H9 (cell line): ENCODE measurements at regions not wholly inside any gene's neighbourhood (a gene's known extent, or its start where the extent isn't known, plus 50 kb on each side); places are given as distances from the start of the nearest gene placed in this dataset.

Experiments
- DNase-seq: peaks from one replicate; pipeline ENCODE4 v3.0.0-alpha.2; 2017
- H2AFZ ChIP-seq: one replicate; pipeline ENCODE4 v1.6.1; 2013; ENCODE audit warnings: mild to moderate bottlenecking, low read length, control low read depth, moderate library complexity
- H2AK5ac ChIP-seq: 2 replicates; pipeline ENCODE4 v1.6.1; 2013; ENCODE audit warnings: low read length, control low read depth, mixed read lengths; ENCODE audit not compliant: insufficient read length
- H2BK120ac ChIP-seq: one replicate; pipeline ENCODE4 v1.6.1; 2013; ENCODE audit warnings: low read depth, mild to moderate bottlenecking, low read length, control low read depth, inconsistent platforms; ENCODE audit not compliant: poor library complexity, severe bottlenecking
- H2BK12ac ChIP-seq: 2 replicates; pipeline ENCODE4 v1.6.1; 2013; ENCODE audit warnings: low read length, control low read depth, mixed read lengths, low read depth; ENCODE audit not compliant: insufficient read length
- H2BK15ac ChIP-seq: 2 replicates; pipeline ENCODE4 v1.6.1; 2013; ENCODE audit warnings: low read depth, low read length, control low read depth
- H2BK20ac ChIP-seq: one replicate; pipeline ENCODE4 v1.6.1; 2013; ENCODE audit warnings: low read depth, mild to moderate bottlenecking, low read length, control low read depth, inconsistent platforms; ENCODE audit not compliant: poor library complexity, severe bottlenecking
- H2BK5ac ChIP-seq: 2 replicates; pipeline ENCODE4 v1.6.1; 2013; ENCODE audit warnings: low read length, control low read depth, mixed read lengths; ENCODE audit not compliant: insufficient read length
- H3K14ac ChIP-seq: 2 replicates; pipeline ENCODE4 v1.6.1; 2013; ENCODE audit warnings: low read length, control low read depth; ENCODE audit not compliant: insufficient read depth
- H3K18ac ChIP-seq: 2 replicates; pipeline ENCODE4 v1.6.1; 2013; ENCODE audit warnings: low read depth, mild to moderate bottlenecking, mixed read lengths, low read length, control low read depth; ENCODE audit not compliant: insufficient read length
- H3K23ac ChIP-seq: 2 replicates; pipeline ENCODE4 v1.6.1; 2013; ENCODE audit warnings: low read length, control low read depth, mixed read lengths, low read depth; ENCODE audit not compliant: insufficient read length
- H3K23me2 ChIP-seq: 2 replicates; pipeline ENCODE4 v1.6.1; 2013; ENCODE audit warnings: low read depth, mild to moderate bottlenecking, mixed read lengths, low read length, control low read depth; ENCODE audit not compliant: insufficient read length, poor library complexity, severe bottlenecking
- H3K27ac ChIP-seq: 2 replicates; pipeline ENCODE4 v1.5.1; 2013; ENCODE audit warnings: low read length, control low read depth, mixed read lengths, low read depth; ENCODE audit not compliant: insufficient read length
- H3K27me3 ChIP-seq: 2 replicates; pipeline ENCODE4 v1.6.1; 2013; ENCODE audit warnings: low read length, control low read depth, inconsistent platforms; ENCODE audit not compliant: insufficient read depth
- H3K4ac ChIP-seq: 2 replicates; pipeline ENCODE4 v1.6.1; 2013; ENCODE audit warnings: low read depth, mild to moderate bottlenecking, control low read depth, inconsistent platforms, low read length, moderate library complexity
- H3K4me1 ChIP-seq: 2 replicates; pipeline ENCODE4 v1.6.1; 2013; ENCODE audit warnings: low read length, control low read depth, inconsistent platforms; ENCODE audit not compliant: insufficient read depth
- H3K4me2 ChIP-seq: 2 replicates; pipeline ENCODE4 v1.6.1; 2013; ENCODE audit warnings: low read length, control low read depth, mixed read lengths; ENCODE audit not compliant: insufficient read length, insufficient read depth
- H3K56ac ChIP-seq: 2 replicates; pipeline ENCODE4 v1.6.1; 2013; ENCODE audit warnings: low read depth, mild to moderate bottlenecking, mixed read lengths, low read length, control low read depth; ENCODE audit not compliant: insufficient read length
- H3K79me1 ChIP-seq: 2 replicates; pipeline ENCODE4 v1.6.1; 2013; ENCODE audit warnings: low read depth, mild to moderate bottlenecking, moderate library complexity, low read length, control low read depth, inconsistent platforms; ENCODE audit not compliant: insufficient read depth, poor library complexity, severe bottlenecking
- H3K79me2 ChIP-seq: 2 replicates; pipeline ENCODE4 v1.6.1; 2013; ENCODE audit warnings: low read length, control low read depth, inconsistent platforms; ENCODE audit not compliant: insufficient read depth
- H3K9ac ChIP-seq: 2 replicates; pipeline ENCODE4 v1.6.1; 2013; ENCODE audit warnings: low read length, control low read depth, mixed read lengths; ENCODE audit not compliant: insufficient read length; ENCODE audit errors: extremely low read depth
- H3K9me3 ChIP-seq: one replicate; pipeline ENCODE4 v1.6.1; 2013; ENCODE audit warnings: low read depth, low read length, inconsistent platforms; ENCODE audit not compliant: control insufficient read depth
- H3T11ph ChIP-seq: one replicate; pipeline ENCODE4 v1.6.1; 2013; ENCODE audit warnings: mild to moderate bottlenecking, low read length, control low read depth, inconsistent platforms
- H4K20me1 ChIP-seq: one replicate; pipeline ENCODE4 v1.6.1; 2013; ENCODE audit not compliant: control insufficient read depth, insufficient read length, insufficient read depth
- H4K5ac ChIP-seq: 2 replicates; pipeline ENCODE4 v1.6.1; 2013; ENCODE audit warnings: low read depth, mild to moderate bottlenecking, mixed read lengths, low read length, control low read depth; ENCODE audit not compliant: insufficient read length
- H4K8ac ChIP-seq: replicated peaks from 2 replicates; pipeline ENCODE4 v1.6.1; 2013; ENCODE audit warnings: low read length, control low read depth, mixed read lengths, low read depth; ENCODE audit not compliant: insufficient read length
- H4K91ac ChIP-seq: 2 replicates; pipeline ENCODE4 v1.6.1; 2013; ENCODE audit warnings: low read depth, mild to moderate bottlenecking, moderate library complexity, mixed read lengths, low read length, control low read depth; ENCODE audit not compliant: insufficient read length
- H3K27ac Mint-ChIP-seq, 3 experiments: 2 replicates in 2 of 3; 3 replicates in 1 of 3; pipeline ENCODE4 v1.8.0; 2020 to 2021; ENCODE audit warnings: mixed read lengths in 3 of 3, mild to moderate bottlenecking in 1 of 3, moderate library complexity in 1 of 3
- H3K27me3 Mint-ChIP-seq: 2 replicates; pipeline ENCODE4 v1.8.0; 2021; ENCODE audit warnings: low read depth, mild to moderate bottlenecking, moderate library complexity, mixed read lengths
- H3K36me3 Mint-ChIP-seq, 3 experiments: 2 replicates in 2 of 3; 3 replicates in 1 of 3; pipeline ENCODE4 v1.8.0; 2020 to 2021; ENCODE audit warnings: low read depth in 3 of 3, mixed read lengths in 3 of 3; ENCODE audit not compliant: insufficient read depth in 1 of 3
- H3K4me1 Mint-ChIP-seq, 2 experiments: 2 replicates each; pipeline ENCODE4 v1.8.0; 2020; ENCODE audit warnings: mixed read lengths in 2 of 2
- H3K4me3 Mint-ChIP-seq, 2 experiments: 2 replicates in 1 of 2; 3 replicates in 1 of 2; pipeline ENCODE4 v1.8.0; 2020 to 2021; ENCODE audit warnings: mild to moderate bottlenecking in 2 of 2, mixed read lengths in 2 of 2, moderate library complexity in 1 of 2
- H3K9me3 Mint-ChIP-seq, 2 experiments: 2 replicates in 1 of 2; 3 replicates in 1 of 2; pipeline ENCODE4 v1.8.0; 2020; ENCODE audit warnings: mild to moderate bottlenecking in 2 of 2, mixed read lengths in 2 of 2, moderate library complexity in 1 of 2
- WGBS: extraction: QIAGEN DNeasy Blood & Tissue Kit; methylation state at CpG from one replicate; pipeline ENCODE4 v1.1.7; 2013; ENCODE audit warnings: missing lambda C conversion rate, low lambda C conversion rate, mixed read lengths; ENCODE audit not compliant: insufficient read length; ENCODE audit errors: extremely low coverage; 5-methylcytosine and 5-hydroxymethylcytosine counted together
- TF ChIP-seq, protein P1 (sequence below): fragments of 200-600 bp; sonication (generic); conservative IDR thresholded peaks from 3 replicates; pipeline ENCODE4 v1.8.0; 2021; ENCODE audit warnings: antibody characterized with exemption, mild to moderate bottlenecking

DNA sequence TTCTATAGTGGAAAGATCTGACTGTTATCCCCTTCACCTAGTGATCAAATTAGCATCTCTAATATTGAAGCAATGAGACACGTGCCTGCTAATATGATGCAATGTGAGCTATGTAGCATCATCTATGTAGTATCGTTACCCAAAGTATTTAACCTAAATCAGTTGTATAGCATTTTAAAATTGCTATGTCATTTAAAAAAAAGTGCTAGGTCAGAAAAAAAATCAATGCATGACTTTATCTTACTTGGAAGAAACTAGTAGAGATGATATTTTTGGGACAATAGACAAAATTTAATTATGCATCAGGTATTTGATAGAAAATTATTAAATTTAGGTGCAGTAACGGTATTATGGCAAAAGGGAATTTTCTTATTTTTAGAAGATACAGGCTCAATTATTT lies 157.3 kb downstream of the CCDC71L start:
- no peak overlapping the region for H3K4me3 Mint-ChIP-seq
- H3K27ac Mint-ChIP-seq, result no peak overlapping the region
- Histone ChIP-seq H4K20me1 (no peaks in the 10 kb centered on the region), H2BK12ac (no peak overlapping the region), H3K4me2 (no peak overlapping the region), H3K9ac (no peak overlapping the region), H3K4ac (no peak overlapping the region), H3K23ac (no peak overlapping the region), H3K79me1 (no peaks in the 10 kb centered on the region), H3K14ac (no peak overlapping the region), H3K79me2 (no peaks in the 10 kb centered on the region), H3K23me2 (no peaks in the 10 kb centered on the region), H2AK5ac (no peak overlapping the region), H4K8ac (no peak overlapping the region), H3K9me3 (no peaks in the 10 kb centered on the region), H3K56ac (no peak overlapping the region), H2BK5ac (no peak overlapping the region), H4K91ac (no peak overlapping the region), H4K5ac (no peak overlapping the region), H3K4me1 (no peaks in the 10 kb centered on the region), H3K18ac (no peak overlapping the region), H2BK20ac (no peak overlapping the region), H2AFZ (no peak overlapping the region), H3T11ph (no peak overlapping the region), H2BK120ac (no peak overlapping the region), H3K27me3 (no peaks in the 10 kb centered on the region), H2BK15ac (no peak overlapping the region), H3K27ac (no peak overlapping the region)
- H3K9me3 Mint-ChIP-seq, result peaks cover 0 to 3% of the 10 kb centered on the region in 2 experiments; a peak in 1 of 5 replicates
- TF ChIP-seq, protein P1, sequence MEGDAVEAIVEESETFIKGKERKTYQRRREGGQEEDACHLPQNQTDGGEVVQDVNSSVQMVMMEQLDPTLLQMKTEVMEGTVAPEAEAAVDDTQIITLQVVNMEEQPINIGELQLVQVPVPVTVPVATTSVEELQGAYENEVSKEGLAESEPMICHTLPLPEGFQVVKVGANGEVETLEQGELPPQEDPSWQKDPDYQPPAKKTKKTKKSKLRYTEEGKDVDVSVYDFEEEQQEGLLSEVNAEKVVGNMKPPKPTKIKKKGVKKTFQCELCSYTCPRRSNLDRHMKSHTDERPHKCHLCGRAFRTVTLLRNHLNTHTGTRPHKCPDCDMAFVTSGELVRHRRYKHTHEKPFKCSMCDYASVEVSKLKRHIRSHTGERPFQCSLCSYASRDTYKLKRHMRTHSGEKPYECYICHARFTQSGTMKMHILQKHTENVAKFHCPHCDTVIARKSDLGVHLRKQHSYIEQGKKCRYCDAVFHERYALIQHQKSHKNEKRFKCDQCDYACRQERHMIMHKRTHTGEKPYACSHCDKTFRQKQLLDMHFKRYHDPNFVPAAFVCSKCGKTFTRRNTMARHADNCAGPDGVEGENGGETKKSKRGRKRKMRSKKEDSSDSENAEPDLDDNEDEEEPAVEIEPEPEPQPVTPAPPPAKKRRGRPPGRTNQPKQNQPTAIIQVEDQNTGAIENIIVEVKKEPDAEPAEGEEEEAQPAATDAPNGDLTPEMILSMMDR, result no peak
- DNase-seq, result no peak
- WGBS, result 100% methylated on average over 1 of the region's 3 CpGs
- no peaks in the 10 kb centered on the region; a peak in 1 of 7 replicates for H3K36me3 Mint-ChIP-seq
- H3K4me1 Mint-ChIP-seq, result peaks cover 3 to 6% of the 10 kb centered on the region in 2 experiments; a peak in 2 of 4 replicates
- no peaks in the 10 kb centered on the region; the same call in 1 of the 2 replicates for H3K27me3 Mint-ChIP-seq
